GM12873 (cell line): ENCODE measurements at regions not wholly inside any gene's neighbourhood (a gene's known extent, or its start where the extent isn't known, plus 50 kb on each side); places are given as distances from the start of the nearest gene placed in this dataset.

ENCODE experiments used
- TF ChIP-seq, protein P1 (sequence below): IDR thresholded peaks from 2 replicates; pipeline ENCODE4 v1.5.1; 2012; ENCODE audit warnings: low read depth, mild to moderate bottlenecking, moderate library complexity, low read length, control low read depth; ENCODE audit not compliant: insufficient read depth; ENCODE audit errors: missing control alignments

DNA sequence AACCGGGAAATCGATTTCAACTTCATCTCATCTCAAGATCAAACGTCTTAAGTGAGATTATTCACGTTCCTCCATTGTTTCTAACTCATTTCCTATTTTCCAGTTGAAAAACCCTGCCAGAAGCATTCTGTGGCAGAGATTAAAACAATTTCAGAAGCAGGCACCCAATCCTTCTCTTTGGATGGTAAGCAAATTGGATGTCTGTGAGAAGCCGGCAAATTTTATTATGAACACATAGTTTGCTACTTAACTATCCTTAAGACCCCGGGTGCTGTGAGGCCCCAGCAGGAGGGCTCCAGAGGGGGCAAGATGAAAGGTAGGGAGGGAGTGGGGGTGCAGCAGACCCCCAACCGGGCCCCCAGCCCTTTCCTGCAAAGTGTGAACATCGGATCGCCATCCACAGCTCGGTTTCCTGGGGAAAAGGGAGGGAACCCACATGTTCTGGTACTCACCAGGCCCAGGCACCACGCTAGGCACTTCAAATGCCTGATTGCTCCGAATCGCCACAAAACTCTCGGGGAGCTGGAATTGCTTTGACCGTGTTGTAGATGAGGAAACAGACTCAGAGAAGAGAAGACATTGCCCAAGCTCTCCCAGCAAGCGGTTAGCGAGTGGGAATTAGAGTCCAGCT is 167.1 kb upstream of the MVB12B start:
- TF ChIP-seq, protein P1, sequence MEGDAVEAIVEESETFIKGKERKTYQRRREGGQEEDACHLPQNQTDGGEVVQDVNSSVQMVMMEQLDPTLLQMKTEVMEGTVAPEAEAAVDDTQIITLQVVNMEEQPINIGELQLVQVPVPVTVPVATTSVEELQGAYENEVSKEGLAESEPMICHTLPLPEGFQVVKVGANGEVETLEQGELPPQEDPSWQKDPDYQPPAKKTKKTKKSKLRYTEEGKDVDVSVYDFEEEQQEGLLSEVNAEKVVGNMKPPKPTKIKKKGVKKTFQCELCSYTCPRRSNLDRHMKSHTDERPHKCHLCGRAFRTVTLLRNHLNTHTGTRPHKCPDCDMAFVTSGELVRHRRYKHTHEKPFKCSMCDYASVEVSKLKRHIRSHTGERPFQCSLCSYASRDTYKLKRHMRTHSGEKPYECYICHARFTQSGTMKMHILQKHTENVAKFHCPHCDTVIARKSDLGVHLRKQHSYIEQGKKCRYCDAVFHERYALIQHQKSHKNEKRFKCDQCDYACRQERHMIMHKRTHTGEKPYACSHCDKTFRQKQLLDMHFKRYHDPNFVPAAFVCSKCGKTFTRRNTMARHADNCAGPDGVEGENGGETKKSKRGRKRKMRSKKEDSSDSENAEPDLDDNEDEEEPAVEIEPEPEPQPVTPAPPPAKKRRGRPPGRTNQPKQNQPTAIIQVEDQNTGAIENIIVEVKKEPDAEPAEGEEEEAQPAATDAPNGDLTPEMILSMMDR = no peak

DNA sequence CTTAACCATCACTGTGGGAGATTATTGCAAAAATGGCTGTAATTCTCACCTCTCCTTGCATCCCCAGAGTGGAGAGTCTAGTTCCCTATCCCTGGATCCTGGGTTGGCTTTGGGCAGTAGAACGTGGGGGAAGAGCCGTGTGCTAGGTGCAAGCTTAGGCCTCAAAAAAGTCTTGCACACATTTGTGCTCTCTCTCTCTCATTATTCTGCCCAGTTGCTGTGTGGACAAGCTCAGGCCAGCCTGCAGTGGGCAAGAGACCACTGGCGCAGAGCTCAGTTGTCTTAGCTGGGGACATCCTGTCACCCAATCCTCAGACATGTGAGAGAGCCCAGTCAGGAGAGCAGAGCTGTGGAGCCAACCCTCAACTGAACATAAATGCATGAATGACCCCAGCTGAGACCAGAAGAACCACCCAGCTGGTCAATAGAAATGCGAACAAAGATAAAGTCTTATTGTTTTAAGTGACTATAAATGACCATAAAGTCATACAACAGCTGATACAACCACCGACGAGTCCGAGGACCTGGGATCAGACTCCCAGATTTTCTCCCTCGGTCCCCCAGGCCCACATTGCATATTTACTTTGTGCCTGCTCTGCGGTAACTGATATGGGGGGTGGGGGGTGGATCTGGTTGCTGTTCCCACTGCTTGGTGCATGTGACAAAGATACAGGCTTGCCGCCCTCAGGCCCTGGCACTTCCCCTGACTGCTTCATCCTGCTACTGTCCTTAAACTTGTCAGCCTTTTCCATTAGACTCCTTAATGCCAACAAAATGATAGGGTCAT is 166.4 kb upstream of the MVB12B start:
- TF ChIP-seq, protein P1 = no peak

DNA sequence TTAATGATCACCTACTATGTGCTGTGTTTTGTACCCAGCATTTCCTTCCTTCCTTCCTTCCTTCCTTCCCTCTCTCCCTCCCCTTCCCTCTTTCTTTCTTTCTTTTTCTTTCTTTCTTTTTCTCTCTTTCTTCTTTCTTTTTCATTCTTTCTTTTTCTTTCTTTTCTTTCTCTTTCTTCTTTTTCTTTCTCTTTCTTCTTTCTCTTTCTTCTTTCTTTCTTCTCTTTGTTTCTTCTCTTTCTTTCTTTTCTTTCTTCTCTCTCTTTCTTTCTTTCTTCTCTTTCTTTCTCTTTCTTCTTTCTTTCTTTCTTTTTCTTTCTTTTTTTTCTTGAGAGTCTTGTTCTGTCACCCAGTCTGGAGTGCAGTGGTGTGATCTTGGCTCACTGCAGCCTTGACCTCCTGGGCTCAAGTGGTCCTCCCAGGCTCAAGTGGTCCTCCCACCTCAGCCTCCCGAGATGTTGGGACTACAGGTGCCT is 165.7 kb upstream of the MVB12B start:
- TF ChIP-seq, protein P1 = no peak

DNA sequence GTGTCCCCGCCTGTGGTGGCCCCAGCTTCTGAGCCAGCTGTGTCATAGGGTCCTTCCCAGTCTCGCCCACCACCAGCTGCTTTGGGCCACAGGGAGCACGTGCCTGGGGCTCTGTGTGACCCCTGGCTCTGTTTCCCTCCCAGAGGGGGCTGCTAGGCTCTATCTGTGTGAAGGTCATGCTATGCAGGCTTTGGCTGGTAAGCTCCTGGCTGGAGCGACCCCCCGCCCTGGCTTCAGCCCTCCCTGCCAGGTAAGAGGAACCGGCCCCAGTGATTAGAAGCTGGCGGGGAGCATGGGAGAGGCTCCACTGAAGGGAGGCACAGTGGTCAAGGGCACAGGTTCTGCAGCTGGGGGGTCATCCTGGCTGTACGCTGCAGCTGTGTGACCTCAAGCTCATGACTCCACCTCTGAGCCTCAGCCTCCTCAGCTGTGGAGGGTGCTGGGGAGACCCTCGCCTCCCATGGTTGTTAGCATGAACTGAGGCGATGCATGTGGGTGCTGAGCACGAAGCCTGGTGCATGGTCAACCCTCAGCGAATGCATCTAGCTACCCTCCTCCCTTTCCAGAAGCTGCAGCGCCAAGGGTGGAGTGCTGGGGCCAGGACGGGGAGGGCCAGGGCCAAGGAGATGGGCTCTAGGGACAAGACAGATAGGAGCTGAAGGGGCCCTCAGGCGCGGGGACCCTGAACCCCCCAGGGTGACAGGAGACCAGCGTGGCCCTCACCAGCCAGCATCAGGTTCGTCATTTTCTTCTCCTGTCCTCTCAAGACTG is 163.8 kb upstream of the MVB12B start:
- TF ChIP-seq, protein P1 = no peak

DNA sequence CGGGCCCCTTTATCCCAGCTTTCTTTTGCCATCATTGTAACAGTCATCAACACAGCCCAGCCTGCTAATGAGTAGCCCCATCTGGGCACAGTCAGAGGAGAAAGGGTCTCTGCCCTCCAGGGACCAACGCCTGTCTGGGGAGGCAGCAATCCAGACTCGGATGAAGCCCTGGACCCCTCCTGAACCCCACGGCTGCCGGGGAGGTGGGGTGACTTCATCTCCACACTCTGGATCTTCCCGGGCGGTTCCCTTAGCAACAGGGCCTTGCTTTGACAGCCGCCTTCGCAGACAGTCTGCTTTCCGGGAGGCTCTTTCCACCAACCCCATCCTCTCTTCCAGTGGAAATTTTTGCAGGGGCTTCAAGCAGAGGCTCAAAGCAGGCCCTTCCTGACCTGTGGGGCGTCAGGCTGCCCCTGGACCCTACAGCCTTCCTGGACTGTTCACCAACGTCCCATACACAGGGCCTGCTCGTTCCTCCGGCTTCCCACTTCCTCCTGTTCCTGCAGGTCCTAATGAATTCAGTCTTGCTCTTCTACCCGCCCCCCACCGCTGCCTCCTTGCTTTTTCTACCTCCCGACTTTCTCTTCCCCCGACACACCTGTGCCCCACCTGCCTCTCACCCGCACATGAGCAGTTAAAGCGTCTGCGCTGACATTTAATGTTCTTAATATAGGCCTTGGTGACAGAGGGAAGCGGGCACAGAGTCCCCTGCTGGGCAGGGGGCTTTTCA is 161.7 kb upstream of the MVB12B start:
- TF ChIP-seq, protein P1 = no peak

DNA sequence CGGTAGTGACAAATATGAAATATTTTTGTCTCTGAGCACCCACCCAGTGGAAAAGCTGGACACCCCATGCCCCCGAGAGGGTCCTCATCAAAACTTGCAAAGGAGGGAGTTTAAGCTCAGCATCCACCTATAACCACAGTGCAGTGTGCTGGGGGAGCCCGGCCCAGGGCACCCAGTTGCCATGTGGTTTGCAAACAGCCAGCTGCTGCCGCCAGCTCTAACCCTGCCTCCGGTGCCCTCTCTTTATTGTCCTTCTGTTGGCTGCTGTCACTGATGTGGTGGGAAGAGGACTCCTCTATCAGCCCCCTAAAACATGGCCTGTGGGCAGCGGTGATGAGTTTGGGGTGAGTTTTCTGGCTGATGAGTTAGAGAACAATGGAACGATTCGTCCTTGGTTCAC is 160.9 kb upstream of the MVB12B start:
- TF ChIP-seq, protein P1 = no peak

DNA sequence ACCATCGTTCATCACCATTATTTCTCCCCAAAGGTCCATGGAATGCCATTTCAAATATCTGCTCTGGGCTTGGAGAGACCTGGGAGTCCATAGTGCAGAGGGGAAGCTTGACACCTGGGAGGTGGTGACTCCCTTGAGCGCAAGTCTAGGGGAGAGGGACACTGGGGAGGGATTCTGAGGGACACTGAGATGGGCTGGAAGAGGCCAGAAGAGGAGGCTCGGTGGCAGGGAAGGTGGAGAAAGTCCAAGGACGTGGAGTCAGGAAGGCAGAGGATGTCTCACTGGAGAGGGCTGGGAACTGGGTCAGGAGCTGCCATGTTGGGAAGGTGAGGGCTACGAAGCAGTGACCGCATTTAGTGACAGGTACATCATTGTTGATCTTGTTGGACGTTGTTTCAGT is 160.3 kb upstream of the MVB12B start:
- TF ChIP-seq, protein P1 = no peak
